Neural cell (in vitro differentiated cells): ENCODE measurements at regions not wholly inside any gene's neighbourhood (a gene's known extent, or its start where the extent isn't known, plus 50 kb on each side); places are given as distances from the start of the nearest gene placed in this dataset.

Experiments
- H2AFZ ChIP-seq: fragments of 200-600, 300-800 bp; sonication (generic), shearing (Covaris generic); 2 replicates; pipeline ENCODE4 v1.6.0; 2014; ENCODE audit warnings: low read depth, mild to moderate bottlenecking, antibody characterized with exemption, low read length, moderate library complexity
- H3F3A ChIP-seq: fragments of 200-600 bp; shearing (Covaris generic); 2 replicates; pipeline ENCODE4 v1.6.1; 2016; ENCODE audit warnings: mild to moderate bottlenecking, moderate library complexity, mixed read lengths, antibody characterized with exemption, low read length; ENCODE audit not compliant: insufficient read depth, poor library complexity, severe bottlenecking
- H3K27ac ChIP-seq: fragments of 200-600, 300-800 bp; sonication (generic), shearing (Covaris generic); 2 replicates; pipeline ENCODE4 v1.5.1; 2014; ENCODE audit warnings: mild to moderate bottlenecking, low read length, moderate library complexity
- H3K27me3 ChIP-seq: fragments of 300-800, 200-600 bp; sonication (generic), shearing (Covaris generic); 2 replicates; pipeline ENCODE4 v1.6.0; 2014; ENCODE audit warnings: mild to moderate bottlenecking, low read depth, low read length, moderate library complexity; ENCODE audit not compliant: insufficient read depth
- H3K36me3 ChIP-seq: fragments of 300-800, 200-600 bp; sonication (generic), shearing (Covaris generic); 2 replicates; pipeline ENCODE4 v1.5.1; 2014; ENCODE audit warnings: mild to moderate bottlenecking, antibody characterized with exemption, low read length, moderate library complexity; ENCODE audit not compliant: insufficient read depth
- H3K4me2 ChIP-seq: fragments of 300-800, 200-600 bp; sonication (generic), shearing (Covaris generic); 2 replicates; pipeline ENCODE4 v1.6.0; 2014; ENCODE audit warnings: mild to moderate bottlenecking, low read length
- H3K4me3 ChIP-seq: fragments of 300-800, 200-600 bp; sonication (generic), shearing (Covaris generic); 2 replicates; pipeline ENCODE4 v1.5.1; 2014; ENCODE audit warnings: mild to moderate bottlenecking, low read length, moderate library complexity
- H3K79me2 ChIP-seq: fragments of 200-600 bp; shearing (Covaris generic); replicated peaks from 2 replicates; pipeline ENCODE4 v1.6.0; 2014; ENCODE audit warnings: mild to moderate bottlenecking, low read length, moderate library complexity; ENCODE audit not compliant: insufficient read depth
- H3K9ac ChIP-seq: fragments of 300-800, 200-600 bp; sonication (generic), shearing (Covaris generic); 2 replicates; pipeline ENCODE4 v1.6.1; 2016; ENCODE audit warnings: mild to moderate bottlenecking, low read length, mixed read lengths
- H3K9me2 ChIP-seq: fragments of 200-600 bp; shearing (Covaris generic); 2 replicates; pipeline ENCODE4 v1.6.1; 2016; ENCODE audit warnings: mild to moderate bottlenecking, low read length, mixed read lengths; ENCODE audit not compliant: insufficient read depth
- H3K9me3 ChIP-seq: fragments of 200-600, 300-800 bp; sonication (generic), shearing (Covaris generic); 2 replicates; pipeline ENCODE4 v1.6.1; 2016; ENCODE audit warnings: mild to moderate bottlenecking, mixed run types, low read length, moderate library complexity, mixed read lengths
- H4K20me1 ChIP-seq: fragments of 200-600 bp; shearing (Covaris generic); 2 replicates; pipeline ENCODE4 v1.6.1; 2016; ENCODE audit warnings: mild to moderate bottlenecking, mixed run types; ENCODE audit not compliant: insufficient read depth
- EP300 ChIP-seq: fragments of 450-650 bp; conservative IDR thresholded peaks from 2 replicates; pipeline ENCODE4 v1.6.1; 2014; ENCODE audit warnings: antibody characterized with exemption, mild to moderate bottlenecking, moderate library complexity; ENCODE audit not compliant: poor library complexity, severe bottlenecking
- EZH2 ChIP-seq: fragments of 200-600, 300-800 bp; shearing (Covaris generic), sonication (generic); IDR thresholded peaks from 2 replicates; pipeline ENCODE4 v1.6.1; 2014; ENCODE audit warnings: antibody characterized with exemption, low read length, borderline replicate concordance, mild to moderate bottlenecking; ENCODE audit not compliant: insufficient read depth, poor library complexity, severe bottlenecking
- MXI1 ChIP-seq: fragments of 450-650 bp; conservative IDR thresholded peaks from 2 replicates; pipeline ENCODE4 v1.6.1; 2014; ENCODE audit warnings: antibody characterized with exemption, mild to moderate bottlenecking; ENCODE audit not compliant: poor library complexity, severe bottlenecking
- POLR2AphosphoS5 ChIP-seq: IDR thresholded peaks from 2 replicates; pipeline ENCODE4 v1.6.1; 2012
- RAD21 ChIP-seq: fragments of 450-650 bp; conservative IDR thresholded peaks from 2 replicates; pipeline ENCODE4 v1.6.1; 2014; ENCODE audit warnings: antibody characterized with exemption, mild to moderate bottlenecking, moderate library complexity
- SMC3 ChIP-seq: fragments of 450-650 bp; conservative IDR thresholded peaks from 2 replicates; pipeline ENCODE4 v1.6.1; 2014; ENCODE audit warnings: antibody characterized with exemption, mild to moderate bottlenecking, moderate library complexity; ENCODE audit not compliant: poor library complexity
- TAF1 ChIP-seq: IDR thresholded peaks from 2 replicates; pipeline ENCODE4 v1.6.1; 2012; ENCODE audit warnings: low read depth
- TF ChIP-seq, protein P1 (sequence below): IDR thresholded peaks from 2 replicates; pipeline ENCODE4 v1.6.1; 2012; ENCODE audit warnings: borderline replicate concordance
- TF ChIP-seq, protein P2 (sequence below): fragments of 450-650 bp; IDR thresholded peaks from 2 replicates; pipeline ENCODE4 v1.5.1; 2014; ENCODE audit warnings: antibody characterized with exemption, mild to moderate bottlenecking, moderate library complexity; ENCODE audit not compliant: poor library complexity, severe bottlenecking

DNA sequence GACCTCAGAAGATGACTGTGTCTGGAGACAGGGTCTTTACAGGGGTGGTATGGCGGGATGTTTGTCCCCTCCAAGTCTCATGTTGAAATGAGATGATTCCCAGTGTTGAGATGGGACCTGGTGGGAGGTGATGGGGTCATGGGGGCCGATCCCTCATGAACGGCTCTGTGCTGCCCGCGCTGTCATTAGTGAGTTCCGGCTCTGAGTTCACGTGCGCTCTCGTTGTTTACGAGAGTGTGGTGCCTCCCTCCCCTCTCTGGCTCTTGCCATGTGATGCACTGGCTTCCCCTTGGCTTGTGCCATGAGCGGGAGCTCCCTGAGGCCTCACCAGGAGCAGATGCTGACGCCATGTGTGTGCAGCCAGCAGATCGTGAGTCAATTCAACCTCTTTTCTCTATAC, 830.8 kb downstream of the TBC1D22A start:
- Histone ChIP-seq H3K27ac (no peak overlapping the region), H4K20me1 (no peaks in the 10 kb centered on the region), H3K36me3 (no peaks in the 10 kb centered on the region), H2AFZ (no peak overlapping the region), H3K27me3 (no peaks in the 10 kb centered on the region), H3K4me3 (no peak overlapping the region), H3K79me2 (no peaks in the 10 kb centered on the region), H3K4me2 (no peak overlapping the region), H3F3A (no peaks in the 10 kb centered on the region), H3K9me2 (no peaks in the 10 kb centered on the region), H3K9ac (no peak overlapping the region), H3K9me3 (no peaks in the 10 kb centered on the region)
- TF ChIP-seq, protein P1, sequence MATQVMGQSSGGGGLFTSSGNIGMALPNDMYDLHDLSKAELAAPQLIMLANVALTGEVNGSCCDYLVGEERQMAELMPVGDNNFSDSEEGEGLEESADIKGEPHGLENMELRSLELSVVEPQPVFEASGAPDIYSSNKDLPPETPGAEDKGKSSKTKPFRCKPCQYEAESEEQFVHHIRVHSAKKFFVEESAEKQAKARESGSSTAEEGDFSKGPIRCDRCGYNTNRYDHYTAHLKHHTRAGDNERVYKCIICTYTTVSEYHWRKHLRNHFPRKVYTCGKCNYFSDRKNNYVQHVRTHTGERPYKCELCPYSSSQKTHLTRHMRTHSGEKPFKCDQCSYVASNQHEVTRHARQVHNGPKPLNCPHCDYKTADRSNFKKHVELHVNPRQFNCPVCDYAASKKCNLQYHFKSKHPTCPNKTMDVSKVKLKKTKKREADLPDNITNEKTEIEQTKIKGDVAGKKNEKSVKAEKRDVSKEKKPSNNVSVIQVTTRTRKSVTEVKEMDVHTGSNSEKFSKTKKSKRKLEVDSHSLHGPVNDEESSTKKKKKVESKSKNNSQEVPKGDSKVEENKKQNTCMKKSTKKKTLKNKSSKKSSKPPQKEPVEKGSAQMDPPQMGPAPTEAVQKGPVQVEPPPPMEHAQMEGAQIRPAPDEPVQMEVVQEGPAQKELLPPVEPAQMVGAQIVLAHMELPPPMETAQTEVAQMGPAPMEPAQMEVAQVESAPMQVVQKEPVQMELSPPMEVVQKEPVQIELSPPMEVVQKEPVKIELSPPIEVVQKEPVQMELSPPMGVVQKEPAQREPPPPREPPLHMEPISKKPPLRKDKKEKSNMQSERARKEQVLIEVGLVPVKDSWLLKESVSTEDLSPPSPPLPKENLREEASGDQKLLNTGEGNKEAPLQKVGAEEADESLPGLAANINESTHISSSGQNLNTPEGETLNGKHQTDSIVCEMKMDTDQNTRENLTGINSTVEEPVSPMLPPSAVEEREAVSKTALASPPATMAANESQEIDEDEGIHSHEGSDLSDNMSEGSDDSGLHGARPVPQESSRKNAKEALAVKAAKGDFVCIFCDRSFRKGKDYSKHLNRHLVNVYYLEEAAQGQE: no peak
- no peak for TF ChIP-seq EZH2

DNA sequence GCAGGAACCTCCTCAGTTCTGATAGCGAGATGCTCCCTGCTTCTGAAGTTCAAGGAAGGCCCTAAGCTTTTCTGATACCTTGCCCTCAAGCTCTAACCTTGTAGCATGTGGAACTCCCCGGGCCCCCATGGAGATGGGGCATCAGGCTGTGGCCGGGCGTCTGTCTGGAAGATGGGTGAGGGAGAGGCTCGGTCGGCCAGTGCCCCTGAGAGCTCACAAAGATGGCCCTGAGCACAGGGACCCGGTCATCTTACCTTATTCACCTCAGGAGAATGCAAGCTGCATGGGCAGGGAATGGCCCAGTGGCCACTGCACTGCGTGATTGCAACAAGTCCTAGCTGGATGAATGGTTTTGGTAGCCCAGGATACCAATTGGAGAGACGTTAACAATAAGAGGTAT, 830.3 kb downstream of the TBC1D22A start:
- TF ChIP-seq SMC3: no peak
- TF ChIP-seq MXI1: no peak
- TF ChIP-seq EP300: no peak
- TF ChIP-seq RAD21: no peak
- TF ChIP-seq, protein P1: no peak
- TF ChIP-seq POLR2AphosphoS5: no peak
- TF ChIP-seq, protein P2, sequence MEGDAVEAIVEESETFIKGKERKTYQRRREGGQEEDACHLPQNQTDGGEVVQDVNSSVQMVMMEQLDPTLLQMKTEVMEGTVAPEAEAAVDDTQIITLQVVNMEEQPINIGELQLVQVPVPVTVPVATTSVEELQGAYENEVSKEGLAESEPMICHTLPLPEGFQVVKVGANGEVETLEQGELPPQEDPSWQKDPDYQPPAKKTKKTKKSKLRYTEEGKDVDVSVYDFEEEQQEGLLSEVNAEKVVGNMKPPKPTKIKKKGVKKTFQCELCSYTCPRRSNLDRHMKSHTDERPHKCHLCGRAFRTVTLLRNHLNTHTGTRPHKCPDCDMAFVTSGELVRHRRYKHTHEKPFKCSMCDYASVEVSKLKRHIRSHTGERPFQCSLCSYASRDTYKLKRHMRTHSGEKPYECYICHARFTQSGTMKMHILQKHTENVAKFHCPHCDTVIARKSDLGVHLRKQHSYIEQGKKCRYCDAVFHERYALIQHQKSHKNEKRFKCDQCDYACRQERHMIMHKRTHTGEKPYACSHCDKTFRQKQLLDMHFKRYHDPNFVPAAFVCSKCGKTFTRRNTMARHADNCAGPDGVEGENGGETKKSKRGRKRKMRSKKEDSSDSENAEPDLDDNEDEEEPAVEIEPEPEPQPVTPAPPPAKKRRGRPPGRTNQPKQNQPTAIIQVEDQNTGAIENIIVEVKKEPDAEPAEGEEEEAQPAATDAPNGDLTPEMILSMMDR: no peak
- no peak for TF ChIP-seq TAF1
- no peak for TF ChIP-seq EZH2
- no peak overlapping the region for H3K4me3 ChIP-seq
- H3K9me2 ChIP-seq: no peaks in the 10 kb centered on the region
- no peak overlapping the region for H3K9ac ChIP-seq
- H3K27ac ChIP-seq: no peak overlapping the region
- H3K79me2 ChIP-seq: no peaks in the 10 kb centered on the region
- H3K27me3 ChIP-seq: no peaks in the 10 kb centered on the region
- H3F3A ChIP-seq: no peaks in the 10 kb centered on the region
- no peaks in the 10 kb centered on the region for H3K9me3 ChIP-seq
- no peak overlapping the region for H2AFZ ChIP-seq
- no peak overlapping the region for H3K4me2 ChIP-seq
- no peaks in the 10 kb centered on the region for H4K20me1 ChIP-seq
- H3K36me3 ChIP-seq: no peaks in the 10 kb centered on the region
